Amniotic stem cell (primary cell): ENCODE measurements at regions not wholly inside any gene's neighbourhood (a gene's known extent, or its start where the extent isn't known, plus 50 kb on each side); places are given as distances from the start of the nearest gene placed in this dataset.
"Not testable (repeated sequence)": the region's sequence is repeated elsewhere in the genome, so short reads cannot be mapped to it uniquely, and the experiment has no call there.

Source experiments
- DNase-seq: peaks from one replicate; lab custom pipeline; 2025; lab: John Stamatoyannopoulos, UW

DNA sequence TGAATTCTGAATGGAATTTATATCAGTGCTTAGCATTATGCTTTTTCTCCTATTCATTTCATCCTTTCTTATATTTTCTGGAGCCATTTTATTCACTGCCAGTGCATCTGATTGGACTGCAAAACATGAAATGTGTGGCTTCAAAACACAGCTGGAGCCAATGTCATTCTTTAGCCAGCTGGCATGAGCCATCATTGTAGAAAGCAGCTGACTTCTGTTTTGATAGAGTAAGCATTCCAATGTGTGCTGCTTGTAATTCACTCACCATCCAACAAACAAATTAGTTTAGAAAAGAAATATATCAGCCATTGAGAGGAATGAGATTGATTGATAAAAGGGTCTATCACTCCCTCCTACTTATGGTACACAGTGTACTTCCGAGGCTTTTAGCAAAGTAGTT lies 2616.0 kb downstream of the ARAP2 start:
- no peak for DNase-seq

DNA sequence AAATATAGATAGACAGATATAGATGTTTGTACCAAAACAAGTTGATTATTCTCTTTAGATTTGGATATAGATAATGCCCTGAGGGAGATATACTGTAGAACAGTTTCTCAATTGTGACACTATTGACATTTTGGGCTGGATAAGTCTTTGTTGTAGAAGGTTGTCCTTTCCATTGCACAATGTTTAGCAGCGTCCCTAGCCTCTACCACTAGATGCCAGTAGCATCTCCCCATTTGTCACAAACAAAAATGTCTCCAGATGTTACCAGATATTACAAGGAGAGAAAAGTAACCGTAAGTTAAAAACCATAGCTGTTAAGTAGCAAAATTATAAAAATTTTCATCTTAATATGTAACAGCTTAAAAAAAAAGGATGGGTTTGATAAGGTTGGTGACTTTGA lies 2595.3 kb downstream of the ARAP2 start:
- DNase-seq = peak; percentile 21

DNA sequence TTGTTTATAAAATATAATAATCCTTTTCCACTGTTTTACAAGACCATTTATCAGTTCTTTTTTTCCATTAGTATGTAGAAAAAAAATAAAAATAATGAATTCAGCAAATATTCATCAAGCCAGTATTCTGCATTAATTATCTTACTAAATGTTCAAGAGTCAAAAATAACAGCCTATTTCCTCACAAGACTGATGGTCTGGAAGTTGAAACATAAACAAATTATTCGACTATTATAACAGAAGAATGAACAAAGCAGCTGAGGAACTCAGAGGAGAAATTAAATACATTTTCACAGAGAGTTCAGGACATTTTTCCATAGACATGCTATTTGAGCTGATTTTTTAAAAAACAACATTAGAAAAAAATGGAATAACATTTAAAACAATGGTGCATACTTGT lies 2594.8 kb downstream of the ARAP2 start:
- no peak for DNase-seq

DNA sequence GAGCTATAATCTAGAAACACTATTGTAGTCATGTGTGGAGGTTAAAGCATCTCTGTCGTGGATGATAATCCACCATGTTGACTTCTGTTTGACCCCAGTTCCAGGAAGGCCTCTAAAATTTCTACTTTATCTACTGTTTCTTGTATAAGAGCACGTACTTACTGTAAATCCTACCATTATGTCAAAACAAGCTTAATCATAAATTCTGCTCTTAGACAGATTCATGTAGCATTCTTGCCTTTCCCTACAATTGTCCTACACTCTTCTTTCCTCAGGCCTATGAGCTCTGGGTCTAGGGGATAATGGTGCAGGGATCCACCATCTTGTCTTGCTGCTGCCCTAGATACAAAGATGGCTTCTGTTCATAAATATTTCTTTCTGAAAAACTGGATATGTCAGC lies 2594.3 kb downstream of the ARAP2 start:
- no peak for DNase-seq

DNA sequence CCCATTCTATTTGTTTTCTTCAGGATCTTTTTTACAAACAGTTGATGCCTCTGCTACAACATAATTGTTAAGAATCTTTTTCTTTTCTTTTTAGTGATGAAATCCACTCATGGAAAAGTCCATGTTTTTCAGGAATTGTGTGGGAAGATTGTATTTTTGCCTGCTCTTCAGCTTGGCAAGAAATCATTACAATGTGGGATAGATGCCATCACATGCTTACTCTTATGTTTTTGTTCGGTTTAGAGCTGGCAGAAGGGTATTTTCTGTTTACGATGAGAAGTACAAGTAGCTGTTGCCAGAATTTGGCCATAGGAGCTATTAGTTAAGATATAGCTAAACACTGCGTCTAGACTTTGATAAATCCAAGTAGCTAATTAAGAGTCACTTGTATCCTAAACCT lies 2585.3 kb downstream of the ARAP2 start:
- no peak for DNase-seq

DNA sequence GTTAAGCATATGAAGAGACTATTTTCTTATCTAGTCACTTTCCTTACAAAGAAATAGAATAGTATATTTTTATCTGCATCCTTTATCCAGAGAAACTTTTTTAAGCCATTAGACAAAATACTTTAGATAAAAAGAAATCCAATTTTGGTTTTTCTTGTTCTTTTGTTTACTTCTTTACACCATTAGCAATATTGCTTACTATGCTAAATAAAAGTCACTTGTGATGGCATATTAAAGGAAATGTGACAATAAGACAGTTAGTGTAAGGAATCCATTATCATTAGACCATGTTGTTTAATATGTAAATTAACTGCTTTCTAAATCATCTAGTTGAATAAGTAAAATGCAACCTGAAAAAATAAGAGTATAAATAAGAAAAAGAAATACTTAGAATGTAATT lies 2582.7 kb downstream of the ARAP2 start:
- DNase-seq = no peak

DNA sequence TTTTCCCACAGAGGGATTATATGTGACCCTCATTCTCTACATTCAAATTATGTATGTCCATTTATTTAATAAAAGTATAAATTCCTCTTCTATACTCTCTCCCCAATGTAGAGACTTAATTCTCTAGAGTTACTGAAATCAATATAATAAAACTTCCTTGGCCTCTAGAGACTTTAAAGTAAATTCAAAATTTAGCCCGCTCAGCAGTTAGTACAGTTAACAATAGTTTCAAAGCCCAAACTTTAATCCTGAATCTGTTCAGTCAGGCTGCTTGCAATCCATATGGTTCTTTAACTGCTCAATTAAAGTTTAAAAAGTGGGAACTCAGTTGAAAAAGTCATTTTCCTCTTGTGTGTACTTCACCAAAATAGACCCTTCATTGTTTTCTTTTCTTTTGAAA lies 2558.4 kb downstream of the ARAP2 start:
- DNase-seq = no peak

DNA sequence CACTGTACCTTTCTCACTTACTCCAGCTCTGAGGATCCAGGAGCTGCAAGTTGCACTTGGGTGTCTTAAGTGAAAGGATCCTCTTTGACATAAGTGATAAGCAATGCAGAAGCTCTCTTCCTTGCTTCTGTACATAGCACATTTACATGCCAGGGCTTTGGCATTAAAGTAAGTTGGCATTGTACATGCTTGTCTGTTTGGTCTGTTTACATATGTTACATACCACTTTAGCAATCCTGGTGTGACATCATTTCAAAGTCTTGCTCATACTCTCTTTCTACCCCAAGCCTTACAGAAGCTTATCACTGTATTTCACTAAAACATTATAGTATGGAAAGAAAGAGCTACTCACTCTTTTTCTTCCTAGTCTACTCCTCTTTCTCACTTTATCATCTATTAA lies 2548.3 kb downstream of the ARAP2 start:
- no peak for DNase-seq

DNA sequence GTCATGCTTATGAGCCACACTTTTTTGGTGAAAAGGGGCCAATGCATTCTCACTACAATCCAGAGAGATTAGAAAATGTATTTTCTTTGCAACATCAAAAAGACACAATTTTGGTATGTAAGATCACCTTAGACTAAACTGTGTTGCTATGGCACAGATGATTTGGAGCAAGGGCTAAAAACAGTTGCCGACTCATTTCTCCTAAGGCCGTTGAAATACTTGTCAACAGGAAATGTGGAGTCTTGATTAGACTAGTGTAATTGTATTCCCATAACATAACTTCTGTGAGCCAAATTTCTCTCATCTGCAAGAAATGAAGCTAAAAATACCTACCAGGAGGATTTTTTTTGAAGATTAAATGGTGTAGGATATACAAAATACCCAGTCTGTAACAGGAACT lies 2547.7 kb downstream of the ARAP2 start:
- DNase-seq = no peak

DNA sequence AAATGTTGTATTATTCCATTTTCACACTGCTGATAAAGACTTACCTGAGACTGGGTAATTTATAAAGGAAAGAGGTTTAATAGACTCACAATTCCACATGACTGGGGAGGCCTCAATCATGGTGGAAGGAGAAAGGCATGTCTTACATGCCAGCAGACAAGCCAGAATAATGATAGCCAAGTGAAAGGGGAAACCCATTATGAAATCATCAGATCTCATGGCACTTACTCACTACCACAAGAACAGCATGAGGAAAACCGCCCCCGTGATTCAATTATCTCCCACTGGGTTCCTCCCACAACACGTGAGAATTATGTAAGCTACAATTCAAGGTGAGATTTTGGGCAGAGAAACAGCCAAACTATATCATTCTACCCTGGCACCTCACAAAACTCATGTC lies 2535.1 kb downstream of the ARAP2 start:
- no peak for DNase-seq

DNA sequence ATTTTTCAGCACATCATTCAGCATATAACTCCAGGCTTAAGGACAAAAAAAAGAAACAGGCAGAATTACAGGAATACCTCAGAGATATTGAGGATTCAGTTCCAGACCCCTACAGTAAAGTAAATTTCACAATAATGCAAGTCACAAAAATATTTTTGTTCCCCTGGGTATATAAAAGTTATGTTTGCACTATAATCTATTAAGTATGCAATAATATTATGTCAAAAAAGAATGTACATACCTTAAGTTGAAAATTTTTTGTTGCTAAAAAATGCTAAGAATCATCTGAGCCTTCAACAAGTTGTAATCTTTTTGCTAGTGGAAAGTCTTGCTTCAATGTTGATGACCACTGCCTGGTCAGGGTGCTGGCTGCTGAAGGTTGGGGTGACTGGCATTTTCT lies 2532.5 kb downstream of the ARAP2 start:
- DNase-seq = no peak

DNA sequence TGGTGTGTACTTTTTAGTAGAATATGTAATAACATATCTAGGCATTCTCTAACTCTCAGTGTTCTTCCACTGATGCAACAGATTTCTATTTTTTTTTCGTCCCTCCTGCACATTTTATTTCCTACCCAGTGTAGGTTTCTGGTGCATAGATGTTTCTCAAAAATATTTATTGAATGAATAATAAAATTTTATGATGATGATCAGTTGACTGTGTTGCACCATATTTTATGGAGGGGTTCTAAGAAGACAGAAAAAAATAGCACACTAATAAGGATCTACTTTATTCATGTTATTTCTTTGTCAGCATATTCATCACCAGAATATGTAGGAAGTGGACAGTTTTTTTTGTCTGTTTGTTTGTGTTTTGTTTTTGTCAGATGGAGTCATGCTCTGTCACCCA lies 2529.3 kb downstream of the ARAP2 start:
- no peak for DNase-seq

DNA sequence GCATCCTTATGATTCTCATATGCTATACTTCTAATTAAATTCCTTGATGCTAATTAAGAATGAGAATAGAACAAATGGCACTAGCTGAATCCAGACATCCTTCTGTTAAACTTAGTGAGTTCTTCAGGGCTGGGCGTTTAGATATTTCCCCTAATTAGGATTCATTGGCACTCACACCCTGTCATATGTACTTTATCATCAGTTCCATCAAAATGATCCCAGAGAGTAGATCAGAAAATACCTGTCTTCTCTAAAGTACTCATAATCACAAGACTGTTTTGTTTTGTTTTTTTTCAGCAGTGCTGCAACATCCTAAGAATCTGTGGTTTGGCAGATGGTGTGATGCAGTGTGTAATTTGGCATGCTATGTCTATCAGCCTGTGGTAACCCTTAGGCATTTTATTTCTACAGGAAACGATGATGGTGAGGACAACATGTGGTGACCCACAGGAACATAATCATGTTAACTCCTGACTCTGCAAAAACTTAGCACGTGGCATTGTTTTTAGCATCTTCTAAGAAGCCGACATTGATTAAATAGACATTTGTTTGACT lies 2528.4 kb downstream of the ARAP2 start:
- DNase-seq = peak; percentile 26

DNA sequence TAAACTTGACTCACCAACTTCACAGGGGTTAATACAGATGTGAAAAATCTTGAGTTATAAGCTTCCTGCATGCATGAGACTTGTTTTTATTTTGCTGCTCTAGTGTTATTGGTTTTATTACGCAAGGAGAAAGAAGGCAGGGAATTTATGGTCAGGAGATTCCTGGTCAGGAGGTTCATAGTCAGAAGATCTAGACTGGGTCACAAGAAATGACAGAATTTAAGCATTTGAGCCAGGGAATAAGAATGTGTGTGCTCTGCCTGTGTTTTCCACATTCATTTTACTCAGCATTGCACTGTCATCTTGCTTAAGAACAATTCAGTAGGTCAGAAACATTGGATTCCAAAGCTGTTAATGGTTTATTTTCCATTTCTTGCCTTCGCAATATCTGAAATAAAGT lies 2522.1 kb downstream of the ARAP2 start:
- DNase-seq = no peak

DNA sequence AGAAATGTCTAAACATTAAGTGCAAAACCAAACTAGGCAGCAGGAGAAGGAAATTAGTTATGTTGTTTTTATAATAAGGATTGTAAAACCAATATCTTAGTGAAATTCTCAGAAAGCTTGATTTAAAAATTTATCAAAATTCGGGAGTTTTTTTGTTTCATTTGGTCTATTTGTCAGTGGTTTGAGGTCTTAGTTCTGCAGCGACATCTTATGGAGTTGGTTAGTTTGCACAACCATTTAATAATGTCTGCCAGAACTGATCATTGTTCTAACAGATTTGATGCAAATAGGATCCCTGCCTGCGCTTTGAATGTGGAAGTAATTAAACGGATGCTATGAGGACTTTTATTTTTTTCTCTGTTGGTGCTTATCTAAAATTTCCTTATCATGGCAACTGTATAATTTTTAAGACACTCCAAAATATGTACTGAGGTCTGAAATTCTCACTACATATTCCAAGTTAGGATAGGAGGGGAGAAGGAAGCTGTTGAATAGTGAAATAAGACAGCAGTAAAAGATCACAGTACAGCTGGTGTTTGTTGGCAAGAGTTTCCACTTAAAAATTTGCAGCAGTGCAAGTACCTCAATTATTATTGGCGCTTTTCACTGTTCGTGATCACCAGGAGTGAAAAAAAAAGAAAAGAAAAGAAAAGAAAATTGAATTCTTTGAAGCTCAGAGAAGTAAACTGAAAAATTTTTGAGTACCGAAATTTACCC lies 2521.4 kb downstream of the ARAP2 start:
- DNase-seq = peak; percentile 7

DNA sequence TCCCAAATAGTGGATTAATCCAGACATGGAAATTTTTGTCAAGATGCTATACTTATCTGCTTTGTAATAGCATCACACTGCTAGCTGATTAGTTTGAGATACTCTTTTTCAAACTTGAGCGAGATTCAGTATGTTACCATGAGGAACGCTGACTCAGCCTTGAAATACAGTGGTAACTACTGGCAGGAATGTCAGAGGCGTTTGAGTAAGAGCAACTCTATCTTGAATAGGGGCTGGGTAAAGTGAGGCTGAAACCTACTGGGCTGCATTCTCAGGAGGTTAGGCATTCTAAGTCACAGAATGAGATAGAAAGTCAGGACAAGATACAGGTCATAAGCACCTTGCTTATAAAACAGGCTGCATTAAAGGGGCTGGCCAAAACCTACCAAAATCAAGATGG lies 2519.6 kb downstream of the ARAP2 start:
- no peak for DNase-seq

DNA sequence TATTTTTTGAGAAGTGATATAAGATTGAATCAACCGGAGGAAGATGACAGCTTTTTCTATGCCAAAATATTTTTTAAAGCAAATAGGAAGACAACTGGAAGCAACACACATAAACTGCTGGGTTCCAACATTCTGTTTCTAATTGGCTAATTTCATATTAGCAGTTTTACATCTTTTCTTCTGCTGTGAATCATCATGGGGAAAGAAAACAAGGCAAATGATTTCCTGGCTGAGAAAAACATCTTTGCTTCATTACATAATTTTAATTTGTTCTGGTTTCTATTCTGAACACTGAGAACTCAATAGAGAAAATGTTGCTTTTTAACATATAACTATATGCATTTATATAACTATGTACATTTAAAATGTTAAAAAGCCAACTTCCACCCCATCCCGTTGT lies 2518.5 kb downstream of the ARAP2 start:
- no peak for DNase-seq

DNA sequence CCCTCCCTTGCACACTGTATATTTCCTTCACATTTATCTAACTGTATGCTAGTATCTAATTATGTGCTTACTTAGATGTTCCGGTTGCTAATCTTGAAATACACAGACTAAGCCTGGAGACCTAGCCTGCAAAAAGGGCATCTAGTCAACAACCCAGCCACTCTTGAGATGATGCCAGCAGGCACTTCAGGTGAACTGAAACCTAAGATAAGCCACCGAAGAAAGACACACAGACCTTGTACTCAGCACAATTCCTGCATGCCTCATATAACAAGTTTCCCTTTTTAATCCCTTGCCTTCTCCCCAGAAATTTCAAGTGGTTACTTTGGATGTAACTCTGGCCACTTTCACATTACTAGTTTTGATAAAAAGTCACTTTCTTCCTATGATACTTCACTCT lies 2506.6 kb downstream of the ARAP2 start:
- no peak for DNase-seq

DNA sequence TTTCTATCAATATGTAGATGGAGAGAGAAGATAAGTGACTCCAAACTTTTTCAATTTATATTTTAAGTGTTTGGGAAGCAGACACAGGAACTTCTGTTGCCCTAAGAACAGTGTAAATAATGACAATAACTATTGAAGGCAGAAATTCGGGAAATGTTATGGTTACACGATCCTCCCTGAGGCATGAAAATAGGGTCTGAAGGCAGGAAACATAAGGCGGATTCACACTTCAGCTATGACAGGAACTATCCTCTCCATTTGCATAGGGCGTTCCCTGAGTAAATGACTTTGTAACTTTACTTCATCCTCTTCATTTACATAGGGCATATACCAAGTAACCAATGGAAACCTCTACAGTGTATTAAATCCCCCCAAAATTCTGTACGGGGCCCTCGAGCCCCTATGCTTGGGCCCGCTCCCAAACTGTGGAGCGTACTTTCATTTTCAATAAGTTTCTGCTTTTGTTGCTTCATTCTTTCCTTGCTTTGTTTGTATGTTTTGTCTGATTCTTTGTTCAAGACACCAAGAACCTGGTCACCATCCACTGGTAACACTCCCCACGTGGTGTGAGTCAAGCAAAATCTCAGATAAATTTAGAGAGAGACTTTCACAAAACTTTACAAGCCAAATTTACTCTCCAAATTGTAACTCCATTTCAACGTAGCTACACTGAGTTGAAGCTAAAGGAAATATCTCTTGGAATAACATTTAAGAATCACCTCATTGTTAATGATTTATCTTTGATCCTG lies 2504.3 kb downstream of the ARAP2 start:
- no peak for DNase-seq

DNA sequence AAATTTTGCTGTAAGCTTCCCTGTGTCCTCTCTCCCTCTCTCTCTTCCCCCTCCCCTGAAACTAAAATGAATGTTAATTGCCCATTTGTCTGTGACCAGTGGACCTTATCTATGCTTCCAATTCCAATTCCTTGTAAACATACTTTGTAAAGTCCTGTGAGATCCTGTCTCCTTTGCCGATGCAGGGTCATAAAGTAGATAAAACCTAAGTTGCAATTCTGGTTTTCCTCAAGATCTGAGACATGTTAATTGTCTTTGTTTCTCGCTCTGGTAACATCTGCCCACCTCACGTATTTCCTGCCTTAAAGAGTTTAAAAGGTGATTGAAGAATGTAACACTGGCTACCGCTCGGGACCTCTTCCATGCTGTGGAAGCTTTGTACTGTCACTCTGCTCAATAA lies 2503.4 kb downstream of the ARAP2 start:
- DNase-seq = not testable (repeated sequence)

DNA sequence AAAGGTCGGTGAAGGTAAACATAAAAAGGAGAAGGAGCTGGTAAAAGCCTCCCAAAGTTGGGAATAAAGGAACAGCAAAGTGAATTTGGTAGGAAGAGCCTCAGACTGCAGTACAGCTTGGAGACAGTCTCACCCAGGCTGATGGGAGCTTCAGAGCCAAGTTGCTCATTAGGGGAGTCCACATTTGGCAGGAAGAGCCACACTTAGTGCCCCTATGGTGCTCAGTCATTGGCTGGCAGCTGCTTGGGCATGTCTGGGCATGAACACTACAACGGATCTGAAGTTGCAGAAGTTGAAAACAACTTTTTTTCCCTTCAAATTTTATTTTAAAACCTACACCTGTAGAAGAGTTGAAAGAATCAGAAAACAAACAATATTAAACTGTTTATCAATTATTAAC lies 2497.3 kb downstream of the ARAP2 start:
- no peak for DNase-seq

DNA sequence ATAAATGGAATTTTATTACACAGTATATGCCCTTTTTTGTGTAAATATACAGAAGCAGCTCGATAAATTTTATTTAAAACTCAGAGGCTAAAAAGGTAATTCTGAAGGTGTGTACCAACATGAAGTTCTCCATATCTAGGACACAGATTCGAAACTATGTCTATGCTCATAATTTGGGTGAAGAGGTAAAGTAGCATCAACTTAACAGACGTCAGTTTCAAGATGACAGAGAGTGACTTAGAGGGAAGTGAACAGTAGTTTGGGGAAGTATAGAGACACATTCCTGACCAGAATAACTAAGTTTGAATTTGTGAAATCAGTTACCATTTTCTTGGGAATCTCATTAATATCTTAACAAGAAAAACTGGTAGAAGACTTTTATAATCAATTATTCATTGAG lies 2493.3 kb downstream of the ARAP2 start:
- no peak for DNase-seq

DNA sequence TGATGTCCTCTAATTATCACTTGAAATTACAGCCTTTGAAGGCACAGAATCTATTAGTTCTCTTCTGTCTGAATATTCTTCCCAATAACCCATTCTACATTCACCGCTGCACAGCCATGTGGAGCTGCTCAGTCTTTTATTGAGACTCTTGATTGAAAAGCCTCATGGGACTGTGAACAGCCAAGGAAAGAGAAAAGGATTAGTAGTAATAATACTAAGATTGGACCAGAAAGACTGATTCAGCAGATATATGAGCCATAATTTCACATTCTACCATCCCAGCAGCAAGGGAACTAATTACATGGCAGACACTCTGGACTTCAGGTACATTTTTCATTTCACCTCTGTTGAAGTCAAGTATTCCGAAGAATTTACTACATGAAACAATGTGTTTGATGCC lies 2471.7 kb downstream of the ARAP2 start:
- DNase-seq = no peak
